ENCODE measurements at regions not wholly inside any gene's neighbourhood (a gene's known extent, or its start where the extent isn't known, plus 50 kb on each side); places are given as distances from the start of the nearest gene placed in this dataset.

- no peak overlapping the region for H3K9ac ChIP-seq (ENCODE audit: low read length)
- Mint-ChIP-seq H3K27ac (ENCODE audit: unreplicated experiment) (no peak overlapping the region), H3K27me3 (ENCODE audit: low read depth, unreplicated experiment) (peaks cover 43% of the 10 kb centered on the region), H3K9me3 (ENCODE audit: unreplicated experiment) (no peaks in the 10 kb centered on the region), H3K4me3 (ENCODE audit: unreplicated experiment) (no peak overlapping the region), H3K4me1 (ENCODE audit: low read depth, unreplicated experiment) (no peaks in the 10 kb centered on the region), H3K36me3 (ENCODE audit: low read depth, unreplicated experiment) (no peaks in the 10 kb centered on the region)
- no peaks in the 10 kb centered on the region for H3K36me3 ChIP-seq (ENCODE audit: insufficient read depth, low read length)
- H3K9me3 ChIP-seq (ENCODE audit: insufficient read depth, low read depth, low read length) = no peaks in the 10 kb centered on the region
- DNase-seq (ENCODE audit: low read depth) (no peak), FAIRE-seq (no peak)
- no peaks in the 10 kb centered on the region for H4K20me1 ChIP-seq (ENCODE audit: insufficient read depth, low read length)
- no peak overlapping the region for H2AFZ ChIP-seq (ENCODE audit: low read depth, low read length)
- no peak overlapping the region for H3K27ac ChIP-seq (ENCODE audit: low read depth, low read length)
- peaks cover 2% of the 10 kb centered on the region for H3K27me3 ChIP-seq (ENCODE audit: insufficient read depth, low read length)
- no peaks in the 10 kb centered on the region for H3K79me2 ChIP-seq (ENCODE audit: insufficient read depth, low read length)
- no peaks in the 10 kb centered on the region for H3K4me1 ChIP-seq (ENCODE audit: insufficient read depth, low read length)
- H3K4me2 ChIP-seq (ENCODE audit: low read length) = no peak overlapping the region
- no peak overlapping the region for H3K4me3 ChIP-seq (ENCODE audit: insufficient read depth, low read depth, low read length)
- TF ChIP-seq EZH2 (IDR thresholded peaks at IDR 0.05; ENCODE audit: insufficient read depth, low read length) (no peak), CTCF (IDR thresholded peaks at IDR 0.05; ENCODE audit: insufficient read depth, low read depth, low read length) (no peak)
These were observed 61.8 kb upstream of the PRR20G start for GRCh38 chr3:127349501-127350171.

- H3K9me3 Mint-ChIP-seq (ENCODE audit: unreplicated experiment) = peaks cover 4% of the 10 kb centered on the region
- peaks cover 3% of the 10 kb centered on the region for H3K27me3 ChIP-seq (ENCODE audit: insufficient read depth, low read length)
- no peak for FAIRE-seq
- H3K36me3 ChIP-seq (ENCODE audit: insufficient read depth, low read length) = no peaks in the 10 kb centered on the region
- H3K27ac ChIP-seq (ENCODE audit: low read depth, low read length) = no peak overlapping the region
- no peaks in the 10 kb centered on the region for H4K20me1 ChIP-seq (ENCODE audit: insufficient read depth, low read length)
- H3K4me2 ChIP-seq (ENCODE audit: low read length) = no peak overlapping the region
- H3K27ac Mint-ChIP-seq (ENCODE audit: unreplicated experiment) = no peak overlapping the region
- H3K79me2 ChIP-seq (ENCODE audit: insufficient read depth, low read length) = no peaks in the 10 kb centered on the region
- no peak overlapping the region for H3K4me3 Mint-ChIP-seq (ENCODE audit: unreplicated experiment)
- no peaks in the 10 kb centered on the region for H3K36me3 Mint-ChIP-seq (ENCODE audit: low read depth, unreplicated experiment)
- TF ChIP-seq EZH2 (IDR thresholded peaks at IDR 0.05; ENCODE audit: insufficient read depth, low read length) (no peak), CTCF (IDR thresholded peaks at IDR 0.05; ENCODE audit: insufficient read depth, low read depth, low read length) (no peak)
- H3K9ac ChIP-seq (ENCODE audit: low read length) = no peak overlapping the region
- DNase-seq (ENCODE audit: low read depth) = no peak
- no peaks in the 10 kb centered on the region for H3K4me1 Mint-ChIP-seq (ENCODE audit: low read depth, unreplicated experiment)
- H3K27me3 Mint-ChIP-seq (ENCODE audit: low read depth, unreplicated experiment) = peaks cover 56% of the 10 kb centered on the region
- H3K4me1 ChIP-seq (ENCODE audit: insufficient read depth, low read length) = no peaks in the 10 kb centered on the region
- H3K9me3 ChIP-seq (ENCODE audit: insufficient read depth, low read depth, low read length) = no peaks in the 10 kb centered on the region
- no peak overlapping the region for H2AFZ ChIP-seq (ENCODE audit: low read depth, low read length)
- H3K4me3 ChIP-seq (ENCODE audit: insufficient read depth, low read depth, low read length) = no peak overlapping the region
These were observed 54.9 kb upstream of the PRR20G start for GRCh38 chr3:127342735-127343134.
